Breast epithelium (tissue), 4 donors: ENCODE measurements at regions not wholly inside any gene's neighbourhood (a gene's known extent, or its start where the extent isn't known, plus 50 kb on each side); places are given as distances from the start of the nearest gene placed in this dataset.

Source experiments
- DNase-seq, 2 donors: peaks; one replicate each; pipeline ENCODE4 v3.0.0-alpha.2; 2019; ENCODE audit warnings: low spot score in 2 of 2
- H3K27ac ChIP-seq, 2 donors: fragments of 200-600 bp; sonication (generic) in 1 of 2; one replicate each; pipeline ENCODE4 v1.5.1; 2016 to 2019; ENCODE audit warnings: mild to moderate bottlenecking in 1 of 2
- H3K27me3 ChIP-seq, 2 donors: fragments of 200-600 bp; sonication (generic) in 1 of 2; one replicate each; pipeline versions ENCODE4 v1.5.1 to v1.6.0; 2017 to 2019; ENCODE audit warnings: control low read depth in 1 of 2, mild to moderate bottlenecking in 1 of 2
- H3K36me3 ChIP-seq: fragments of 200-600 bp; one replicate; pipeline ENCODE4 v1.5.1; 2019
- H3K4me1 ChIP-seq, 2 donors: fragments of 200-600 bp; sonication (generic); one replicate each; pipeline ENCODE4 v1.5.1; 2016 to 2019; ENCODE audit warnings: control low read depth in 1 of 2
- H3K4me3 ChIP-seq, 3 donors: fragments of 200-600 bp; sonication (generic); 1 replicate in 2 of 3; 2 replicates in 1 of 3; pipeline ENCODE4 v1.5.1; 2016 to 2019; ENCODE audit warnings: mild to moderate bottlenecking in 3 of 3, moderate library complexity in 2 of 3
- H3K9me3 ChIP-seq, 2 donors: fragments of 200-600 bp; sonication (generic) in 1 of 2; one replicate each; pipeline ENCODE4 v1.5.1; 2016 to 2019; ENCODE audit warnings: control low read depth in 1 of 2
- POLR2A ChIP-seq: fragments of 450-650 bp; IDR thresholded peaks from one replicate; pipeline ENCODE4 v1.6.1; 2016; ENCODE audit warnings: antibody characterized with exemption, mild to moderate bottlenecking, moderate library complexity
- POLR2AphosphoS5 ChIP-seq, 3 donors: sonication (generic); formaldehyde crosslinking; IDR thresholded peaks; one replicate each; pipeline ENCODE4 v1.6.1; 2017; ENCODE audit warnings: antibody characterized with exemption in 3 of 3
- intact Hi-C: fragments of 100-400 bp; cut with DNase I; formaldehyde crosslinking; loops from one replicate; pipeline ENCODE4 v1.15.1; 2023; ENCODE audit warnings: low total_unique reads
- TF ChIP-seq, protein P1 (sequence below), 3 donors: fragments of 450-650 bp; IDR thresholded peaks; one replicate each; pipeline ENCODE4 v1.5.1; 2016 to 2017; ENCODE audit warnings: antibody characterized with exemption in 3 of 3, mild to moderate bottlenecking in 3 of 3, moderate library complexity in 3 of 3

GRCh38 chr2:234865586-234865985 lies 86.2 kb upstream of the SH3BP4 start:
- Histone ChIP-seq H3K4me1 (no peaks in the 10 kb centered on the region), H3K4me3 (no peak overlapping the region), H3K9me3 (no peaks in the 10 kb centered on the region), H3K36me3 (no peaks in the 10 kb centered on the region), H3K27ac (no peak overlapping the region), H3K27me3 (no peaks in the 10 kb centered on the region)
- TF ChIP-seq POLR2AphosphoS5 (IDR thresholded peaks at IDR 0.05) (no peak), POLR2A (no peak)
- TF ChIP-seq, protein P1, sequence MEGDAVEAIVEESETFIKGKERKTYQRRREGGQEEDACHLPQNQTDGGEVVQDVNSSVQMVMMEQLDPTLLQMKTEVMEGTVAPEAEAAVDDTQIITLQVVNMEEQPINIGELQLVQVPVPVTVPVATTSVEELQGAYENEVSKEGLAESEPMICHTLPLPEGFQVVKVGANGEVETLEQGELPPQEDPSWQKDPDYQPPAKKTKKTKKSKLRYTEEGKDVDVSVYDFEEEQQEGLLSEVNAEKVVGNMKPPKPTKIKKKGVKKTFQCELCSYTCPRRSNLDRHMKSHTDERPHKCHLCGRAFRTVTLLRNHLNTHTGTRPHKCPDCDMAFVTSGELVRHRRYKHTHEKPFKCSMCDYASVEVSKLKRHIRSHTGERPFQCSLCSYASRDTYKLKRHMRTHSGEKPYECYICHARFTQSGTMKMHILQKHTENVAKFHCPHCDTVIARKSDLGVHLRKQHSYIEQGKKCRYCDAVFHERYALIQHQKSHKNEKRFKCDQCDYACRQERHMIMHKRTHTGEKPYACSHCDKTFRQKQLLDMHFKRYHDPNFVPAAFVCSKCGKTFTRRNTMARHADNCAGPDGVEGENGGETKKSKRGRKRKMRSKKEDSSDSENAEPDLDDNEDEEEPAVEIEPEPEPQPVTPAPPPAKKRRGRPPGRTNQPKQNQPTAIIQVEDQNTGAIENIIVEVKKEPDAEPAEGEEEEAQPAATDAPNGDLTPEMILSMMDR (IDR thresholded peaks at IDR 0.05), result no peak
- no peak for DNase-seq
- intact Hi-C loops, result no loop called here

DNA sequence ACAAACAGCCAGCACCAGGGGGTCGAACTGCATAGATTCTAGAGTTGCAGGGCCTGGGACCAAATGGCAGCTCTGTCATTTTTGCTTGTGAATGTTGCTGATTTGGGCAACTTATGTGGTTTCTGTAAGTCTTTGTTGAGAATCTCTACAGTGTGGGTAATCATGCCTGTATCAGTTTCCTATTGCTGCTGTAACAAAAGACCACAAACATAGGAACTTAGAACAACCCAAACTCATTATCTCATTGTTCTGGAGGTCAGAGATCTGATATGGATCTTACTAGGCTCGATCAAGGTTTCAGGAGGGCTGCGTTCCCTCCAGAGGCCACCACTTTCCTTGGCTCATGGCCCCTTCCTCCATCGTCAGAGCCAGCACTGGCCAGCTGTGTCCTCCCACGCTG lies 86.8 kb upstream of the SH3BP4 start:
- Histone ChIP-seq H3K36me3 (no peaks in the 10 kb centered on the region), H3K4me1 (no peaks in the 10 kb centered on the region), H3K4me3 (no peak overlapping the region), H3K27me3 (no peaks in the 10 kb centered on the region), H3K27ac (no peak overlapping the region), H3K9me3 (no peaks in the 10 kb centered on the region)
- intact Hi-C loops, result no loop called here
- TF ChIP-seq POLR2AphosphoS5 (IDR thresholded peaks at IDR 0.05) (no peak), POLR2A (no peak)
- TF ChIP-seq, protein P1 (IDR thresholded peaks at IDR 0.05), result no peak
- no peak for DNase-seq

GRCh38 chr2:234864506-234864905 lies 87.3 kb upstream of the SH3BP4 start:
- H3K27ac ChIP-seq, result no peak overlapping the region
- intact Hi-C loops, result no loop called here

DNA sequence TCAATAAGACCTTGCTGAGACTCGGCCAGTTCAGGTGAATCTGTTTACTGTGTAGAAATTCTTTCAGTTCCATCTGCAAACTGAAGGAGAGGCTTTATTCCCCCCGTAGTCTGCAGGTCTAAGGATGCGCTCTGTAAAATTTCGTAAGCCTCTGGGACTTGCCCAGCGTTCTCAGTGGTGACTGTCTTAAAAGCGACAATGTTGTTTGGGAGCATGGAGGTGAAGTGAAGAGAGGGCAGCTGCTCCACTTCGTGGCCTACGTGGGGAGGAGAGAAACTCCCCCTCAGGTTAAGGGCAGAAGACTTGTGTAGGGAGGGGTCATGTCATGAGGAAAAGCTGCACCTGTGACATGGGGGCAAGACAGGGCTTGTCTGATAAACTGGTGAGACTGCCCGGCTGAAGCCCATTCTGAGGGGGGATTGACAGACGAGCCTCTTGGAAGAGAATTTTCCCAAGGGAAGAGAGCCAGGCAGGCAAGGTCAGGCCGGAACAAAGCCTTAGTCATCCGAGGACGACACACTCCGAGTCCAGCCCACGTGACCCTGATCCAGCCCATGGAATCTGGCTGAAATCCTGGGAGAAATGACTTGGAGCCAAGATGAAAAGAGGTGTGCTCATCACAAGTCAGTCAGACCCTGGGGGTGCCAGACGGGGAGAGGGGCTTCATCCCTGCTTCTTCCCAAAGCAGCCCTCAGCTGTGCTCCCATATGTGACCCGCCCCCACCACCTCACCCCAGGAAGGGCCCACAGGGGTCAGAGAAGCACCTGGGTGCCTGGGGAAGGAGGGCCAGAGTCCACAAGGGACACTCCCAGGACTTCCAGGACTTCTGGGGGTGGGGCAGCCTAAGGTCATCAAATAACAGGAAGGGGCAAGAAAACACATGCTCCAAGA lies 88.5 kb upstream of the SH3BP4 start:
- TF ChIP-seq POLR2A (no peak), POLR2AphosphoS5 (IDR thresholded peaks at IDR 0.05) (no peak)
- TF ChIP-seq, protein P1 (IDR thresholded peaks at IDR 0.05), result no peak
- Histone ChIP-seq H3K9me3 (no peaks in the 10 kb centered on the region), H3K27ac (peak overlapping the region in 1 of 2 donors; percentile 68), H3K4me3 (no peak overlapping the region), H3K36me3 (no peaks in the 10 kb centered on the region), H3K4me1 (no peaks in the 10 kb centered on the region), H3K27me3 (no peaks in the 10 kb centered on the region)
- intact Hi-C loops, result no loop called here
- DNase-seq, result peak; percentile 64 to 68

More at GRCh38 chr2:234864506-234864905, 87.3 kb upstream of the SH3BP4 start:
- H3K27me3 ChIP-seq, result no peaks in the 10 kb centered on the region
- no peak overlapping the region for H3K4me3 ChIP-seq
- no peaks in the 10 kb centered on the region for H3K9me3 ChIP-seq
- H3K4me1 ChIP-seq, result no peaks in the 10 kb centered on the region
- no peaks in the 10 kb centered on the region for H3K36me3 ChIP-seq
- TF ChIP-seq, protein P1 (IDR thresholded peaks at IDR 0.05), result no peak
- no peak for TF ChIP-seq POLR2AphosphoS5 (IDR thresholded peaks at IDR 0.05)
- no peak for TF ChIP-seq POLR2A
- DNase-seq, result no peak
